Mesothelial cell of epicardium (in vitro differentiated cells): ENCODE measurements at regions not wholly inside any gene's neighbourhood (a gene's known extent, or its start where the extent isn't known, plus 50 kb on each side); places are given as distances from the start of the nearest gene placed in this dataset.

Experiments
- DNase-seq, 2 experiments: peaks; one replicate each; pipeline ENCODE4 v3.0.0; 2021; ENCODE audit warnings: low spot score in 2 of 2; ENCODE audit not compliant: unreplicated experiment in 2 of 2
- H3K27ac Mint-ChIP-seq: 2 replicates; pipeline ENCODE4 v1.8.0; 2021; ENCODE audit warnings: mixed read lengths
- H3K27me3 Mint-ChIP-seq: 2 replicates; pipeline ENCODE4 v1.8.0; 2021; ENCODE audit warnings: low read depth, mixed read lengths
- H3K36me3 Mint-ChIP-seq: 2 replicates; pipeline ENCODE4 v1.8.0; 2021; ENCODE audit warnings: mixed read lengths
- H3K4me1 Mint-ChIP-seq: 2 replicates; pipeline ENCODE4 v1.8.0; 2021; ENCODE audit warnings: mixed read lengths
- H3K4me3 Mint-ChIP-seq: 2 replicates; pipeline ENCODE4 v1.8.0; 2021; ENCODE audit warnings: mild to moderate bottlenecking, moderate library complexity, mixed read lengths
- H3K9me3 Mint-ChIP-seq: 2 replicates; pipeline ENCODE4 v1.8.0; 2021; ENCODE audit warnings: mixed read lengths
- CTCF ChIP-seq: fragments of 200-600 bp; sonication (generic); IDR thresholded peaks from one replicate; pipeline ENCODE4 v1.5.0; 2021; ENCODE audit warnings: antibody characterized with exemption; ENCODE audit not compliant: unreplicated experiment

- Mint-ChIP-seq H3K27me3 (no peaks in the 10 kb centered on the region), H3K36me3 (no peaks in the 10 kb centered on the region), H3K27ac (no peak overlapping the region), H3K4me1 (peaks cover 28% of the 10 kb centered on the region), H3K4me3 (no peak overlapping the region), H3K9me3 (peaks cover 7% of the 10 kb centered on the region)
- TF ChIP-seq CTCF: no peak
- no peak for DNase-seq
Observed at GRCh38 chr1:115432061-115432460, 94.0 kb upstream of the NGF start.

GRCh38 chr1:115430441-115431158 is 92.6 kb upstream of the NGF start:
- no peak overlapping the region for H3K27ac Mint-ChIP-seq
- H3K36me3 Mint-ChIP-seq: no peaks in the 10 kb centered on the region

GRCh38 chr1:115429884-115430283 is 91.8 kb upstream of the NGF start:
- Mint-ChIP-seq H3K27me3 (no peaks in the 10 kb centered on the region), H3K36me3 (no peaks in the 10 kb centered on the region), H3K27ac (no peak overlapping the region), H3K4me3 (no peak overlapping the region), H3K4me1 (peaks cover 21% of the 10 kb centered on the region), H3K9me3 (peaks cover 7% of the 10 kb centered on the region)
- DNase-seq: no peak
- no peak for TF ChIP-seq CTCF

More at GRCh38 chr1:115430441-115431158, 92.6 kb upstream of the NGF start:
- Mint-ChIP-seq H3K4me1 (peaks cover 24% of the 10 kb centered on the region), H3K4me3 (no peak overlapping the region), H3K27me3 (no peaks in the 10 kb centered on the region), H3K9me3 (peaks cover 7% of the 10 kb centered on the region)
- no peak for DNase-seq
- TF ChIP-seq CTCF: no peak

GRCh38 chr1:115429241-115429640 is 91.2 kb upstream of the NGF start:
- Mint-ChIP-seq H3K27ac (no peak overlapping the region), H3K9me3 (peaks cover 7% of the 10 kb centered on the region), H3K36me3 (no peaks in the 10 kb centered on the region), H3K4me3 (no peak overlapping the region), H3K27me3 (no peaks in the 10 kb centered on the region), H3K4me1 (peaks cover 21% of the 10 kb centered on the region)
- DNase-seq: no peak
- TF ChIP-seq CTCF: no peak

- Mint-ChIP-seq H3K27me3 (no peaks in the 10 kb centered on the region), H3K36me3 (no peaks in the 10 kb centered on the region), H3K9me3 (peaks cover 7% of the 10 kb centered on the region), H3K4me1 (peaks cover 23% of the 10 kb centered on the region), H3K4me3 (no peak overlapping the region), H3K27ac (peak overlapping the region; percentile 33)
- TF ChIP-seq CTCF: no peak
- no peak for DNase-seq
Observed at GRCh38 chr1:115428676-115429075, 90.6 kb upstream of the NGF start.
